Inferior parietal cortex (tissue), 1 donor: ENCODE measurements at regions not wholly inside any gene's neighbourhood (a gene's known extent, or its start where the extent isn't known, plus 50 kb on each side); places are given as distances from the start of the nearest gene placed in this dataset.
"Not testable (repeated sequence)": the region's sequence is repeated elsewhere in the genome, so short reads cannot be mapped to it uniquely, and the experiment has no call there.

ENCODE experiments used
- DNase-seq: peaks from one replicate; pipeline ENCODE4 v3.0.0-alpha.2; 2016; ENCODE audit errors: extremely low spot score

- no peak for DNase-seq
Observed at GRCh38 chr11:134845474-134846327, 433.7 kb upstream of the B3GAT1 start.

- no peak for DNase-seq
Observed at GRCh38 chr11:134844838-134845237, 432.8 kb upstream of the B3GAT1 start.

- DNase-seq = no peak
Observed at GRCh38 chr11:134843735-134844134, 431.7 kb upstream of the B3GAT1 start.

- no peak for DNase-seq
Observed at GRCh38 chr11:134843020-134843419, 431.0 kb upstream of the B3GAT1 start.

DNA sequence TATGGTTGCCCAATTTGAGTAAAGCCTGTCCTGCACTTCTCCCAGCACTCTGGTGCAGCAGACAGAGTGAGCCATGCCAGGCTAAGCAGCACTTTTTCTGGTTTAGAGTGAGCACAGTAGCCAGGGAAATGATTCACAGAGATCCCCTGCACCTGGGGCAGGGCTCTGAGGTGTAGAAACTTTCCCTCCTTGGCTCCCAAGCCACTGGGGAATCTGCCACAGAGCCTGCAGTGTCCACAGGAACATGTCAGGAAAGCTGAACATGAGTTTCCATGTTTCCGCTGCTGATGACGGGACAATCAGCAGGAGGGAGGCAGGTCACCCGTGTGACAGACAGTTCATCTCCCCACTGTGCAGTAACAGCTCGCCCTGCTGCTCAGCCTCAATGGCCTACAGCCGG lies 429.9 kb upstream of the B3GAT1 start:
- no peak for DNase-seq

GRCh38 chr11:134841411-134841810 lies 429.4 kb upstream of the B3GAT1 start:
- DNase-seq = no peak

DNA sequence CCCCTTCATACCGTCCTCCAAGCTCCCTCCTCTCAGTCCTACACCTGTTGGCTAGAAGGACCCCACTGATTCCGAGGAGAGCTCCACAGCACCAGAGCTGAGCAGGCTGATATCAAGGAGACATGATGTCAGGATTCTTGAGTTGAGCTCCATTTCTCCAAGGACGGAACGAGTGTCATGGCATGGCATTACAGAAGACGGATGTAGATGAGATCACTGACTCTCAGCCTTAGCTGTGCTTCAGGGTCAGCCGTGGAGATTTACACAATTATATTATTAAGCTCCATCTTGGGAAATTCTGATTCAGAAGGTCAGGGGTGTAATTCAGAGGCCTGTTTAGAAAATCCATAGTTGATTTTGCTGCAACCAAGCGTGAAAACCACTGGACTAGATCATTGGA lies 428.9 kb upstream of the B3GAT1 start:
- DNase-seq = no peak

DNA sequence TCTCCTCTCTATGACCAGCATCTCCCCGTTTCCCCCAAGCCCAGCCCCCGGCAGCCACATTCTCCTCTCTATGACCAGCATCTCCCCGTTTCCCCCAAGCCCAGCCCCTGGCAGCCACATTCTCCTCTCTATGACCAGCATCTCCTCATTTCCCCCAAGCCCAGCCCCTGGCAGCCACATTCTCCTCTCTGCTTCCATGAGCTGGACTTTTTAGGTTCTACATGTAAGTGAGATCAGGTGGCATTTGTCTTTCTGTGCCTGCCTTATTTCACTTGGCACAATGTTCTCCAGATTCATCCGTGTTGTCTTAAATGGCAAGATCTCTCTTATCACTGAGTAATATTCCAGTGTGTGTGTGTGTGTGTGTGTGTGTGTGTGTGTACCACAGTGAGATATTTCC lies 428.1 kb upstream of the B3GAT1 start:
- DNase-seq = not testable (repeated sequence)

DNA sequence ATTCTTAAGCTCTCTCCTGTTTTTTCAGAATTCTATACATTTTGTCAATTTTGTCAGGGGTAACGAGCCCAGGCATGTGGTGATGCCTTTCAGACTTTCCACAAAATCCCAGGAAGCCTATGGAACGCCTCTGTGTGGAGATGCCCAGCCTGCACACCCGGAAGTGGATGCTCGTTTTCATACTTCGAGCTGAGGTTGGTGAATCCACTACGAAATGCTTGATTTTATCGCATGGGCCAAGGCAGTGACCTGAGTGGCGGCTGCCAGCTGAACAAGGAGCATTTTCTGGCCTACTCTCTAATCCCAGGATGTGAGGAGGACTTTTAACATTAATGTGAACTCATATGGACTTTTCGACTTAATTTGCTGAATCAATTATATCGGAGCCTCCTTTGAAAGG lies 426.7 kb upstream of the B3GAT1 start:
- no peak for DNase-seq

- no peak for DNase-seq
Observed at GRCh38 chr11:134837887-134838232, 425.8 kb upstream of the B3GAT1 start.

DNA sequence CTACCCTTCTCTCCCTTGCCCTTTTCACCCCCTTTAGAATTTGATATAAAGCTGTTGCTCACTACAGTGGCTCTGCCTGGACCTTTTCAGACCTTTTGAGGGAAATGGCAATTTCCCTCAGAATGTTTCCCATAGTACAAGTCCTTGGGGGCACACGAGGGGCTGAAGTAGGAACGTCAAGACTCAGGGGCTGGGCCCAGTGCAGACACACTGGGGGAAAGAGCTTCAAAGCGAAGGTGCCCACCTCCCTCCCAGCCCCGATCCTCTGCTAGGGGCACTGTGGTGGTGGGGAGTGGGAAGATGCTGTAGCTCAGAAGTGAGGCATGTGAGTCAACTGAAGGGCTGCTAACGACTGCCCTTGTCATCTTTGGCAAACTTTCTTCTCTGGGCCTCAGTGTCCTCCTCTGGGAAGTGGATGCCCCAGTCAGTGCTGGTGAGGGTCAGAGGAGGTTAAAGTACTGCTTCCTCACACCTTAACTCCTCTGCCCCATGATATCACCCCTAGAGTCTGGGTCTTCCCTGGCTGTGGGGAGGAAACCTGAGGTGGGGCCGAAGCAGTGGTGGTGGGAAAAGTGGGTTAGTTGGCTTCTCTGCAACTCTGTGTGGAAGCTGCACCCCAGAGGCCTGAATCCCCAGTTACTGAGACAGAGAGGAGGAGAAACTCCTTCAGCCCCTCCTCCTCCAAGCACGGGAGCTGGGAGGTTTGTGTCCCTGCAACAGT lies 425.3 kb upstream of the B3GAT1 start:
- DNase-seq = no peak

- no peak for DNase-seq
Observed at GRCh38 chr11:134836561-134836960, 424.5 kb upstream of the B3GAT1 start.

DNA sequence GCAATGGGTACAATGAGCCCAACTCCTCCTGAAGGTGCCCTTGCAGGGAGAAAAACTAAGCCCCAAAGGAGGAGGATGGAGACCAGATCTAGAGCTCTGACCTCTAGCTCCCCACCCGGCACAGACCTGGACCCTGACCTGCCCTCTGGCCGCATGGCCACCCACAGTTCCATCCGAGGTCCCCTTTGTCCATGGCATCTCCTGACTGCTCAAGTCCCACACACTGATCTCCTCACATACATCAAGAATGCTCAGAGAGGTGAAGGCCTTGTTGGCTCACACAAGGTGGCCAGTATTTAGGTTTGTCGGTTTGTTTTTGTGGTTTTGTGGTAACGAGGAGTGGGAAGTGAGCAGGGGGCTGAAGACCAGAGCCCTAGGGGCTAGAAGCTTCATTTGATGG lies 423.5 kb upstream of the B3GAT1 start:
- DNase-seq = no peak

- DNase-seq = no peak
Observed at GRCh38 chr11:134830312-134830711, 418.3 kb upstream of the B3GAT1 start.

DNA sequence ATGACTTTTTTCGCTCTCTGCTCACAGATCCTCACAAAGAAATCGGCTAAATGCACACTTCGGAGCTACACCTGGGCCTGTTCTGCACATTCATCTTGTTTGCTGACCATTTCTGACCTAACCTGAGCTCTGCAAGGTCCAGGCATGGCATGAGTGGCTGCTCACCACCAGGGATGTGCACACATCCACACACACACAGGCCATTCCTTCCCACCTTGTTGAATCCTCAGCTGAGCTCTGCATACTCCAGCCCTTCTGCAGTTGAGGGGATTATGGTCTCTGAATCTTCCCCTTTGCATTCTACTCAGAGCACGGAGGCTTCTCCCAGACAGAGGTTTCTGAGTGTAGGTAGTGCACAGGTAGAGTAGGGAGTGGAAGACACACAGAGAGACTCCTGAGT lies 411.9 kb upstream of the B3GAT1 start:
- DNase-seq = no peak

- DNase-seq = no peak
Observed at GRCh38 chr11:134822897-134823296, 410.9 kb upstream of the B3GAT1 start.

DNA sequence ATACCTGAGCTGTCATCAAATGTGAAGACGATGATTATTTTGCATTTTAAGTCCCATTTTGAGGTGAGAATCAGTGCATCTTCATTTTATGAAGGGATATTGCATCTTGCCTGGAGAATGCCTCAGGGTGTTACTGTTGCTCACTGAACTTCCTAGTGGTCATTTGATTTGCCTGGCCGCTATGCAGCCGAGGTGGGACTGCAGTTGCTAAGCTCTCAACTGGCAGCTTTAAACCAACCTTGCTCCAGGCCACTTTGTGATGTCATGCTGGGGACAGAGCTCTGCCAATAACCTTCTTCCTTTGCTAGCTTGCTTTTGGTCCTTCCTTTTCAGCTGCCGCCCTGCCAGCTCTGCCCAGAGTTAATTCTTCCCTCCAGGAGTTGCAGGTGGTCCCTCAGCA lies 409.4 kb upstream of the B3GAT1 start:
- DNase-seq = no peak

DNA sequence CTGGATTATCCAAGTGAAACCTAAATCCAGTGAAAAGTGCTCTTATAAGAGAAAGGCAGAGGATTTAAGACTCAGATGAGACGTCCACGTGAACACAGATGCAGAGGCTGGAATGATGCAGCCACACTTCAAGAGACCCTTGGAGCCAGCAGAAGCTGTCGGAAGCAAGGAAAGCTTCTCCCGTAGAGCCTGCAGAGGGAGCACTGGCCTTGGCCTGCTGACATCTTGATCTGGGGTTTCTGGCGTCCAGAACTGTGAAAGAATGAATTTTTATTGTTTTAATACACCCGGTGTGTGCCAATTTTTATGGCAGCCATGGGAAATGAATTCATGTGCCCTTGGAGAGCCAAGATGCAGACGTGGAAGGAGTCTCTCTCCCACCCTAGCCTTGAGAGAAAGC lies 407.0 kb upstream of the B3GAT1 start:
- no peak for DNase-seq

DNA sequence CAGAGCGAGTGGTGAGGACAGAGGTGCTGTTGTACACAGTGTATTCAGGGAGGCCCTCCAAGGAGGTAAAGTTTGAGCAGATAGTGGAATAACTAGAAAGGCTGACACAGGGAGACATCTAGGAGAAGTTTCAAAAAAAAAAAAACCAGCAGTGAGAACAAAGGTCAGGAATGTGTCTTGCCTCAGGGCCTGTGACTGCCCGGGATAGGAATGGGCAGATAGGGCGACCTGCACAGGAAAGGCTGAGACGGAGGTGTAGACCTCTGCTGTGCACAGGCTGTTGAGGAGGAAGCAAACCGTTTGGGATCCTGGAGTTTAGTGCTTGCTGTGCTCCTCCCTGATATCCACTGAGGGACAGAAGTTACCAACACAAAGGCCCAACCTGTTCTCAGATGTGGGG lies 406.5 kb upstream of the B3GAT1 start:
- DNase-seq = no peak

DNA sequence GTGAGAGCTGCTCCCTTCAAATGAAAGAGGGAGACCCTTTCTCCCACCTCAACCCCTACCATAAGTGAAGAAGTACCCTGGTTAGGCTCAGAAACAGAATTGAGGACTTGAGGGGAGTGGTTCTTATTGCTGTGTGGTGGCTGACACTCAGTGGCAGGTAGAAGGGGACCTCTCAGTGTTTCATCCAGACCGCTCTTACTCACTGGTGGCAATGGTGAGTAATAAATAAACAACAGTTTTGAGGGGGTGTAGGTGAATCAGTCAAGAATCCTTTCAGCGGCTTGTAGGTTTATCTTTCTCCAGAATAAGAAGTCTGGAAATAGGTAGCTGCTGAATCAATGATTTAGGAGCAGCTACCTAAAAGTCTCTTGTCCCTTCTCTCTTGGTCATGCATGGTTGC lies 403.4 kb upstream of the B3GAT1 start:
- no peak for DNase-seq

DNA sequence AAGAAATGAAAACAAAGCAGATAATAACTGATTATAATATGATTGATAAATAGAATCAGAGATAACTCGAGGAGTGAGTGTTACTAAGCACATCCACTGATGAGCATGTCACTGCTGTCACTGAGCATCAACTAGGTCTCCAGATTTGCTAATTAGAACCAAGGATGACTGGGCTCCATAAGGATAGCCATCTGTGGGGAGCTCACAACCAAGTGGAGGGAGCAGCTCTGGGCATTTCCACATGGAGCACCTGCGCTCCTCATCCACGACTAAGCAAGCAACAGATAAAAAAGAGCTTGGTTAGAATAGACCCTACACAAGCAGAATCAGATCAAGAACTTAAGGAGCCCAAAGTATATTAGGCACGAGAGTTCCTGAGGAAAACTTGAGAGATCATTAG lies 396.0 kb upstream of the B3GAT1 start:
- no peak for DNase-seq

- no peak for DNase-seq
Observed at GRCh38 chr11:134802598-134802997, 390.6 kb upstream of the B3GAT1 start.

- DNase-seq = no peak
Observed at GRCh38 chr11:134802116-134802515, 390.1 kb upstream of the B3GAT1 start.
